HG03095 (cell line): ENCODE measurements at regions not wholly inside any gene's neighbourhood (a gene's known extent, or its start where the extent isn't known, plus 50 kb on each side); places are given as distances from the start of the nearest gene placed in this dataset.
"Not testable (repeated sequence)": the region's sequence is repeated elsewhere in the genome, so short reads cannot be mapped to it uniquely, and the experiment has no call there.

ENCODE experiments used
- ATAC-seq: cut with Tn5 transposase; IDR thresholded peaks from one replicate; pipeline ENCODE4 v1.9.1; 2021; ENCODE audit warnings: moderate library complexity; ENCODE audit not compliant: unreplicated experiment

DNA sequence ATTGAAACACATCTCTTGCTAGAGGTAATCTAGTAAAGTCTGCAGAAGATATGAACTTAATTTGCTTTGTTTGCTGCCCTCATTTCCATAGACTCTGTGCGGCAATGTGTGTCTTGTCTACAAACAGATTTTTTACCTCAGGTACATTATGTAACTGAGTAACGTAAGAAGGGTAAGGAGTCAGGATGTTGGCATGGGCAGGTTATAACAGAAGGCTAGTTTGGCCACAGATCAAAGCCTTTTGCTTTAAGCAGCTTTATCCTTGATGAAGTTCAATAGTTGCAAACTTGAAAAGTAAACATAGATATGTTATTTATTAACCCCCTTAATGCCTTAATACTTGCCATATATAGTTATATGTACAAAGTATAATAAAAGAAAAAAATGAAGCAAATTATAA, 391.6 kb upstream of the FKBP1C start:
- no peak for ATAC-seq

DNA sequence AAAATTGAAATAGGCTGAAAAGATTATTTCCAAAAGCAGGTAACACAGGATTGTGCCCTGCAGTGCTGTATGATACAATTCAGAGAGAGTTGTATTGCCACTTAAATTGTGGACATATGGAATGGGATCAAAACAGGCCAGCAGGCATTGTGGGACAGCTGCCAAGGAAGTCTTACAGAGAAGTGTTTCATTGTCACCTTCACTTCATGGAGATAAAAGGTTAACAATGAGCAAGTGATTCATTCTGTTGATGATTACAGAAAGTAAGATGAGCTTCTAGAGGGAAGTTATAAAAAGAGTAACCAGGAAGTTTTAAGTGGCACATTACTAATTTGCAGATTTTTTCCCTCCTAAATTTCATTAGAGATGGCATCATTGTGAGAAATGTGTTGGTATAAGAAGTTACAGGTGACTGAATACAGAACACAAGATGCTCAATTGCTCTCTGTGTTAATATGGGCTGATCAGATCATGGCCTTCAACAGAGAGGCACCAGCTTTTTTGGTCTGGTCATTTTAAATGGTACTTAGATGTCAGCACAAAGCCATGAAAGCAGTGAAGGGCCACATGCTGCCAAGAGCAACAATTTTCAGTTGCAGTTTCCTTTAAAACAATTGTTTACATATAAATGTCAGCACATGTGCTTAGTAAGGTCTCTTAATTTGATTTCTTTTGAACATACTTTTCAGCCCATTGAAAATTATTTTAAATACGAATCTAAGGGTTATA, 402.5 kb upstream of the FKBP1C start:
- ATAC-seq, result no peak

DNA sequence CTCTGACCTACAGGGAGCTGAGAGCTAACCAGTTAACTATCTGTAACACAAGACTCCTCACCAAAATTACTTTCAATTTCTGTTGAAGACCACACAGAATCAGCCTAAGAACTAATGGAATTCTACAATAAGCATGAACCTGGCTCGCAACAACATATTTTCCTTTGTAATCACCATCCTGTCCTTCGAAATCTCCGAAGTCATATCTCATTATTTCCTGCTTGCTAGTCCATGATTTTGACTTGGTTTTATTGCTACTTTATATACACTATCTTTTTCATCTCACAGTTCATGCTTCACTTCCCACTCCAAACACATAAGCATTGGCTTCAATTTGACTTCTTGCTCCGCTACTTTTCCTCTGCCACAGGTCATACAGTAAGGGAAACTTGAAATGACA, 405.8 kb upstream of the FKBP1C start:
- no peak for ATAC-seq

DNA sequence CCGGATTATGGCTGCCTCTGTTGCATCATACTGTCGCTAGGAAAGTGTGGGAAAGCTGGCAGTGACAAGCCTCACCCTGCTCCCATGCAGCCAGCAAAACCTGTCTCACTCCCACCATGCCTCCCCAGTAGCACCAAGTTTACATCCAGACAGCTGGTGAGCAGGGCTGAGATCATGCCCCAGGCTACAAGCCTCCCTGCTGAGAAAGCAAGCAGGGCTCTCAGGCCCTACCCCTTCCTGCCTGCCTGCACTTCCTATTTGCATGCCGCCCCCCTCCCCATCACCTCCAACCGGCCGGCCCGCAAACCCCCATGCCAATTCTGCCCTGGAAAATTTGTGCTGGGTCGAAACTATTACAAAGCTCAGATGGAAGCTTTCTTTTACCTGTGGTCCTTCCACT, 408.2 kb upstream of the FKBP1C start:
- no peak for ATAC-seq

DNA sequence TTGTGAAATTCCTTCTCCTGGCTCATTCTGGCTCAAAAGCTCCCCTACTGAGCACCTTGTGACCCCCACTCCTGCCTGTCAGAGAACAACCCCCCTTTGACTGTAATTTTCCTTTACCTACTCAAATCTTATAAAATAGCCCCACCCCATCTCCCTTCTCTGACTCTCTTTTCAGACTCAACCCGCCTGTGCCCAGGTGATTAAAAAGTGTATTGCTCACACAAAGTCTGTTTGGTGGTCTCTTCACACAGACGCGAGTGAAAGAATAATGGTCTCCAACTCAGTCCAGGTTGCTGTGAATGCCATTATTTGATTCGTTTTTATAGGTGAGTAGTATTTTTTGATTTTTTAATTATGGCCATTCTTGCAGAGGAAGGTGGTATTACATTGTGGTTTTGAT, 414.1 kb upstream of the FKBP1C start:
- ATAC-seq, result no peak

DNA sequence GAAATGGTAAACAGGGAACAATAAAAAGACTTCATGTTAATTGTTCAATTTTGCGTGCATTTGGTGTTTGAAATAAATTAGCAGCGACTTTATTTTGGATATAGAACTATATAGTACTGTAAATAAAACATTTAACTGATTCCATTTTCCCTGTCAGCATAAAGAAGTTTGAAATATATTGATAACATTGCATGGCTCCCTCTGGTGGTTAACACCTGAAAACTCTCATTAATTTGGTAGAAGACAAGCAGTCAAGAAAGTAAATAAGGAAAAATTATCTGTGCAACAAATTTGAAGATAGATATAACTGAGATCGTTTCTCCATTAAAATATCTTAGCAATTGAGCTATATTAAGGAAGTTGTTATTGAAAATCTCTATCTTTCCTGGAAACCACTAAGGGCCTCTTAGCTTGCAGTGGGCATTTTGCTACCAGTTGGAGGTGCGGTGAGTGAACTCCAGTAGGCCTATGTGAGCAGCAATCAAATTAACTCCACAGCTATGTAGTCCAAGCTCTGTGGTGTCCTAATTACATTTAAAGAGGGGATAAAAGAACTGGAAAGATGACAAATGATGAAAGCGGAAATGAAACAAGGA, 435.7 kb upstream of the FKBP1C start:
- ATAC-seq, result no peak

DNA sequence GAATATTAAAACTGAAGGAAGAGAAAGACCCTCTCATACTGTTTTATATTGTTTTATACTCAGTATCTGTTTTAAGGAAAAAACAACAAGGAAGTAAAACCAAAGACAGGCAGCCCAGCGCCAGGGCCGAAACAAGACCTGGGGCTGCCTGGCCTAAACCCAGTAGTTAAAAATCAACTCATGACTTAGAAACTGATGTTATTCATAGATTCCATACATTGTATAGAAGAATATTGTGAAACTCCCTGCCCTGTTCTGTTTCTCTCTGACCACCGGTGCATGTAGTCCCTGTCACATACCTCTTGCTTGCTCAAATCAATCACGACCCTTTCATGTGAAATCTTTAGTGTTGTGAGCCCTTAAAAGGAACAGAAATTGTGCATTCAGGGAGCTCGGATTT, 445.1 kb upstream of the FKBP1C start:
- ATAC-seq, result not testable (repeated sequence)

DNA sequence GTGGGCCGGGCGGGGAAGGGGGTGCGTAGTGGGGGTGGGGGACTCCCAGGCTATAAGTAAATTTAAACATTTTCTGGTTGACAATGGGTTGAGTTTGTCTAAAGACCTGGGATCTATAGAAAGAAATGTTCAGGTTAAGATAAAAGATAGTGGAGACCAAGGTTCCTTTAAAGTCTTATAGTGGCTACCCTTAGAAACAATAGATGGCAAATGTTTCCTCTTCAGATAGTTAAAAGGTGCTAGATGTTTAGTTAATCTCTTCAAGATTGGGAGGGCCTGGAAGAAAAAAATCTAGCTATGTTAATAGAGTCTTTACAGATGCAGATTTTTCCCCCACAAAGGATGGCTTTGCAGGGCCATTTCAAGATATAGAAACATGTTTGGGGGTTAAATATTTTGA, 446.4 kb upstream of the FKBP1C start:
- ATAC-seq, result no peak

DNA sequence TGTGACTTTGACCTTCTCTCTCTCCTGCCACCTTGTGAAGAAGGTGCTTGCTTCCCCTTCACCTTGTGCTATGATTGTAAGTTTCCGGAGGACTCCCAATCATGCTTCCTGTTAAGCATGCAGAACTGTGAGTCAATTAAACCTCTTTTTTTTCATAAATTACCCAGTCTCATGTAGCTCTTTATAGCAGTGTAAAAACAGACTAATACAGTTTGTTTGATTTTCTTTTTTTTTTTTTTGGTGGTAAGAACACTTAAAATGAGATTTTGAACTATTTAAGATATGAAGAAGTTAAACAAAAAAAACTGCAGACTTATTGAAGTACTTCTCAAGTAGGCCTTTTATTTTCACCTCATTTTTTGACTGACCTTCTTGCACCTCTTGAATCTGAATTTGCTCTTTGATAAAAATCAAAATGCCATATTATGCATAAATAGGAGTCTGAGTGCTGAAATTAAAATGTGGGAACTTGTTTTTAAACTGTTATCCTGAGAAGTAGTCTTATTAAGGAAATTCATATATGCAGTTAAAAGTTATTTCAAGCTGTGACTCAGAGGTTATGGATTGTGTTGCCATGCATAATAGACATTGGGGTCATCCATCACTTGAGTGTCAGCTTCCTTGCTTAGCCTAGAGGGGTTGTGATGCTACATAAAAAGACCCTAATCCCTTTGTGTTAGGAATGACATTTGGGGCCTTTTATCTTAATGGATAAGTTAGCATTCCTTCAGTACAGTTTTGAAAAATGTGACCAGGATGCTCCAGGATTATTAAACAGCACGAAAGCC, 447.9 kb upstream of the FKBP1C start:
- no peak for ATAC-seq

DNA sequence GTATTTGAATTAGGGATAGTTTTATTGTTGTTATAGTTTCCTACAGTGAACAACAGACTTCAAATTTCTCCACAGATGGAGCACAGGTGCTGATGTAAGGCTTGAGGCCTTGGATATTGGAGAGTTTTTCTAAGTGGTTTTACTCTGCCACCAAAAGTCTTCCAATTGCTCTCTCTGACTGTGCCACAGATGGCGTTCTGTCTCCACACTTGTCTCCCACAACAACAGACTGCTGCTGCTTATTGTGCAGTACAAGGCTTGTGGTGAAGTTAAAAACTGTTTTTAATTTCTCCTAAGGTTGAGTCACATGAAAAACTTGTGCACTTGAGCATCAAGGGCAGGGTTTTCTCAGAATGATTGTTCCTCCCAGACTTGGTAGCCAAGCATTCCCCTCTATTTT, 460.9 kb upstream of the KHDRBS2 start:
- no peak for ATAC-seq

DNA sequence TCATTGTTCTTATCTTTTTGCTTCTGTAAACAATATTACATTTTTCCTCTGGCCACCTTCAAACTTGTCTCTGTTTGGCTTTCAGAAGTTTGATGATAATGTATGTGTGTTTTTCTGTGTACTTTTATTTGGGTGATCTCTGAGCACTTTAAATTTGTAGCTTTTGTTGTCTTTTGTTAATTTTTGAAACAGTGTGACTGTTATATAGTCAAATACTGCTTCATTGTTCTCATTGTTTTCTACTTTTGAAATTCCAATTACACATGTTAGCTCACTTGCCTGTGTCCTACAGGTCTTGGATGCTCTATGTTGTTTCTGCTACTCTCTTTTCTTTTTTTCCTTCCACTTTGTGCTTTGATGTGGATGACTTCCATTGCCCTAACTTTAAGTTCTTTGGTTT, 460.1 kb upstream of the KHDRBS2 start:
- ATAC-seq, result no peak

DNA sequence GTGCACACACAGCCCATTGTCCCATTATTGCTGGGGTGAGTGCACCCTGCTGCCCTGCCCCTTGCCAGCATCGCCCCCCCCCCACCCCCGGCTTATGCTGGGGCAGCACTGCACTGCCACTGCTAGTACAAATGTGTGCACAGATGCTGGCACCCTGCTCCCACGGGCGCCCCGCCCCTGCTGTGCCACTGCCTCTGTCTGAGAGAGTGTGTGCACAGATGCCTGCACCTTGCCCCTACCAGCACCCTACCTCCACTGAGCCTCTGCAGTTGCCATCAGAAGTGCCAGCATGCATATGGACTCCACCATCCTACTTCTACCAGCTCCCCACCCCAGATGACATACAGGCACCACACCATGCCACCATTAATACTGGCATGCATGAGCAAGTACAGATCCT, 454.6 kb upstream of the KHDRBS2 start:
- no peak for ATAC-seq

DNA sequence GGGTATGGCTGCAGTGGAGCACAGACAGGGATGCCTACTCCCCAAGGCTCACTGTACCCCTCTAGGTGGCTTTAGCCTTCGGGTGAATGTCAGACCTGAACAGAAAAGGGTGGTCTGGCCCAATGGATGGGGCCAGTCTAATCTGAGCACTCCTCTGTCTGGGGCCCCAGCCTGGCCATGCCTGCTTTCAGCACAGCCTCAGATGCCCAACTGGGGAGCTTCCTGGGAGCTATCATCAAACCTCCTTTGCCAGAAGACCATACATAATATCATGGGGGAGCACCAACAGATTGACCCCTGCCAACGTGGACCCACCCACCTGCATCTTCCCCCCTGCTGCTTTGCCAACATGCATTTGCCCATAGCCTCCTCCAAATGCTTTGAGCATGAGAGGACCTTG, 454.1 kb upstream of the KHDRBS2 start:
- ATAC-seq, result no peak

DNA sequence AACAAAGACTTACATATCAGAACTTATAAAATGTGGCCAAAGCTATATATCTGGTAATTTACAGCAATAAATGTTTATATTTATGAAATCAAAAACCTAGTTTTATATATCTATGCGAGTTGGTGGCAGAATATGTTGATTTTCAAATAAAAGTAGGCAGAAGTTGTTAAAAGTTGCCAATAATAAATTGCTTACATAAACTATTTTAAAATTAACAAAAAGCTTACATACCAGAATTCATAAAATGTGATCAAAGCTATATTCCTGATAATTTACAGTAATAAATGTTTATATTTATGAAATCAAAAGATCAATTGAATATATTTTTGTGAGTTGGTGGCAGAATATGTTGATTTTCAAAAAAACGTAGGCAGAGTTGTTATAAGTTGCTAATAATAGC, 451.8 kb upstream of the KHDRBS2 start:
- no peak for ATAC-seq

DNA sequence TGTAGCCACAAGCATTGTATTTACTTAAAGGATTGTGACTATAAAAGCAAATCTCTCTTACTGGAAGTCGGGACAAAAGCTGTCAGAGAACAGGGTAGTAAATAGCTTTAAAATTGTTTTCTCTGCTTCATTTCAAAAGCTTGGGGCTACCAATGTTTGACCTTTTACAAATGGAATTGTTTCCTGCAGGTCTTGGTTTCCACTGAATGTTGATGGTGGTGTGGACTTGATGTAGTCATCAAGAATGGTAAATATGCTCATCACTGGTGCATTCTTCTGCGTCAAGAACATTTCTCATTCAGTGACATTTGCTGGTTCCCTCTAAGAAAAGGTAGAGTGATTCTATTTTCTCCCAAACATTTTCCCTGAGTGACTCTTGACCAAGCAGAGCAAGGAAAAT, 435.4 kb upstream of the KHDRBS2 start:
- ATAC-seq, result no peak

DNA sequence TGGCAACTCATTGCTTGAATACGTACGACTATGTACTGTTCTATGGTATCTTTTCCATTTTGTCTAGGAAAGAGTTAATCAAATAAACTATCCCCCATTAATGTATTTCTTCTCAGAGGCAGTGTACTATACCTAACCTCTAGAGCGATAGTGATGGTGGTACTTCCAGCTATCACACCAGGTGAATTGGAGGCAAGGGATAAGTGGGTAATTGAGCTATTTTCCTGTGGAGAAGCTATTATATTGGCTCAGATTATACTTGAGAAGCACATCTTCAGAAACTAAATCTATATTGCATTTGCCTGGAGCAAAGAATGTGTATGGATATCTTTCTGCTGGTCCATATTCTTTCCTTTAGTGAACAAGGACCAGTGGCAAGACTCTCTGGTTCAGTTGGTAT, 430.7 kb upstream of the KHDRBS2 start:
- no peak for ATAC-seq

DNA sequence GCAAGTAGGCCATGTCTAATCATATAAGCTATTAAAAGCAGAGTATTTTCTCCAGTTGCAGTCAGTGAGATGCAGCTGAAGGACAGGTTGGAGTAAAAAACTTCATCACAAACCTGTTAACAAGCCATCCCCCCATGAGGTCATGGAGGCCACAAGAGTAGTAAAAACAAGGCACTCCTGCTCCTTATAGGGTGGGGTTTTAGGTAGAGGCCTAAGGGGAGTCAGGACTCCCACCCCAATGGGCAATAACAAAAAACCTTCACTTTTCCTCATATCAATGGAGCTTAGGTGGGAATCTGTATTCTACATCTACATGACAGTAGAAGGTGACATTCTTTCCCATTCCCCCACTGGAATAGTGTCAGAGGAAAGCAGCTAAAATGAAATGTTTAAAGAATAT, 428.1 kb upstream of the KHDRBS2 start:
- no peak for ATAC-seq

DNA sequence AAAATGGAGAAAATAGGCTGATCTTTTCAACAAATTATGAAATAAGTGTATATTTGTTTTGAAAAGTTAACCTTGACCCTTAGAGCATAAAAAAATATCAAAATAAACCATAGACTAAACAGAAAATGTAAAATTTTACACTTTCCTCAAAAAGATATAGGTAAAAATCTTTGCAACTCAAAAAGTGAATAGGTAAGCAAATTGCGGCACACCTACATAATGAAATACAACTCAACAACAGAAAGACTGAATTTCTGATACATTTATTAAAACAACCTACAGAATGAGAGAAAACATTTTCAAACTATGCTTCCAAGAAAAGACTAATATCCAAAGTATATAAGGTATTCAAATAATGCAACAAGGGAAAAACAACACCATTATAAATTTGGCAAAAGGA, 425.7 kb upstream of the KHDRBS2 start:
- no peak for ATAC-seq

DNA sequence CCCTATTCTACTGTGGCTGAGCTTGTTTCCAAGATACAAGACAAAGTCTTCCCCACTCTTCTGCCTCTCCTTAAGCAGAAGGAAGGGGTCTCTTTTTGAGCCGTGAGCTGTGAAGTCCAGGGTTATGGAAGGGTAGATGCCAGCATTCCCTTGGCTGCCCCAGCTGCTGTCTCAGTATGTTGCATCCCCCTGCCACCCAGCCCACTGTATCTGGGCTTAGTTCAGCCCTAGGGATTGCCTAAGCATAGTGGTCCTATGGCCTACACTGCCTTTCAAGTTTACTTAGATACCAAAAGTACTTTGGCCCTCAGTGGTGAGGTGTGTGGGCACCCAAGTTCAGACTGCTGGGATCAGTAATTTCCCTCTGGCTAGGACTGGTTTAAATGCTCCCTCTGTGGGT, 421.9 kb upstream of the KHDRBS2 start:
- no peak for ATAC-seq

DNA sequence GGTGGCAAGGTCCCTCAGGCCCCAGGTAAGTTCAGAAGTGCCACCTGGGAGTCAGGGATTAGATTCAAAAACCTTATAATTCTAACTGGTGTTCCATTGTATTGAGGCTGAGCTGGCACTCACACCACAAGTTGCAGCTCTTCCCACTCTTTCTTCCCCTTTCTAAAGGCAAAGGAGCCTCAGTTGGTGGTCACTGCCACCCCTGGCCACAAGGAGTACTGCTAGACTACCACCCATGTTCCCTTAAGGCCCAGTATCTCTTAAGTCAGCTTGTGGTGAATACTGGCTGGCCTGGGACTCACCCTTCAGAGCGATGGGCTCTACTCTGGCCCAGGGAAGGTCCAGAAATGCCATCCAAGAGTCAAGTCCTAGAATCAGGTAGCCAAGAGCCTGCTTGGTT, 421.1 kb upstream of the KHDRBS2 start:
- ATAC-seq, result no peak

DNA sequence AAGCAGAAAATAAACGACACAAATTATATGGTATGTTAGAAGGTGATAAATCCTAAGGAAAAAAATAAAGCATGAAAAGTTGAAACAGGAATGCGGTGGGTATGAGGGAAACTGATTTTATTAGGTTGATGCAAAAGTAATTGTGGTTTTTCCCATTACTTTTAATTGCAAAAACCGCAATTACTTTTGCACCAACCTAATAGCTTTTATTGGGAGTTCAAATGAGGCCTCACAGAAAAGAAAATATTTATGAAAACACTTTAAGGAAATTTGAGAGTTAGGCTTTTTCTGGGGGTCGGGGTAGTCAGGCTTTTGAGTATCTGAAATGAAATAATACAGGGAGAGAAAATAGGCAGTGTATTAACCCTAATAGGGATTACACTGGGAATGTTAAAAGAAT, 397.0 kb upstream of the KHDRBS2 start:
- ATAC-seq, result no peak

DNA sequence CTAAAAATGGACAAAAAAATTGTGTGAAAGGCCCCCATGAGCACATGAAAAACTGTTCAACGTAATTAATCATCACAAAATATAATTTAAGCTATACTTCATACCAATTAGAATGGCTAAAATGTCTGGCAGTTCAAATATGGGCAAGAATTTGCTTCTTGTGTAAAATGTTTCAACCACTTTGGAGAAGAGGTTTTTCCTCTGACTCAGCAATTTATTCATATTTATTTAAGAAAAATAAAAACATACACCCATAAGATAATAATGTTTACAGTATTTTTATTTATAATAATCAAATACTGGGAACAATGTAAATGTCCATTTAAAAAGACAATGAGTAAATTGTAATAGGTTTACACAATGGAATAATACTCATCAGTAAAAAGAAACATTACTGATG, 395.1 kb upstream of the KHDRBS2 start:
- ATAC-seq, result no peak
